ENCODE measurements at regions not wholly inside any gene's neighbourhood (a gene's known extent, or its start where the extent isn't known, plus 50 kb on each side); places are given as distances from the start of the nearest gene placed in this dataset.

GRCh38 chr17:72502371-72503341, 381.8 kb downstream of the SOX9 start:
- no peak for TF ChIP-seq POLR2A (IDR thresholded peaks at IDR 0.05; ENCODE audit: low read length)
- no peak for TF ChIP-seq GATA1 (IDR thresholded peaks at IDR 0.05; ENCODE audit: low read depth, low read length)
